PC-9 (cell line): ENCODE measurements at regions not wholly inside any gene's neighbourhood (a gene's known extent, or its start where the extent isn't known, plus 50 kb on each side); places are given as distances from the start of the nearest gene placed in this dataset.

Source experiments
- EZH2 ChIP-seq: fragments of 200-600 bp; sonication (generic); IDR thresholded peaks from 2 replicates; pipeline ENCODE4 v1.8.0; 2017; ENCODE audit warnings: antibody characterized with exemption, low read depth
- TF ChIP-seq, protein P1 (sequence below): fragments of 200-600 bp; sonication (generic); conservative IDR thresholded peaks from 2 replicates; pipeline ENCODE4 v1.6.1; 2017; ENCODE audit warnings: mixed run types, antibody characterized with exemption, mild to moderate bottlenecking, moderate library complexity

DNA sequence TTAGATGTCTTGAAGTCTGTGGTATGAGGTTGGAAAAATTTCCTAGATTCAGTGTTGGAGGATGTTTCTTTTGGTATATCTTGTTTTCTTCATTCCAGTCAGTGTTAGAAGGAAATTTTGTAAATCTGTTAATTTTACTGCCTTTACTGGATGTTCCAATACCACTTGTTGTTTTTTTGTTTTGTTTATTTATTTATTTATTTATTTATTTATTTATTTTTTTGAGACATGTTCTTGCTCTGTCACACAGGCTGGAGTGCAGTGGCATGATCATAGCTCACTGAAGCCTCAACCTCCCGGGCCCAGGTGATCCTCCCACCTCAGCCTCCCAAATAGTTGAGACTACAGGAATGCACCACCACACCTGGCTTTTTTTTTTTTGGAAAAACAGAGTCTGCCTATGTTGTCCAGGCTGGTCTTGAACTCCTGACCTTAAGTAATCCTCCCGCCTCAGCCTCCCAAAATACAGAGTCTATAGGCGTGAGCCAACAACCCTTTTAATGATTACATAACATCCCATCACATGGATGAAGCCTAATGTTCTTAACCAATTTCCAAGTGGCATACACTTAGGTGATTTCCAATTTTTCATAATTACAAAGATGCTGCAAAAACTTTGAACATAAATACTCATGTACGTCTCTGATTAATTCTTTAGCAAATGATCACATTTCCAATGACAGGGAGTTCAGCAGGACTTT is 52.8 kb upstream of the WAC start:
- TF ChIP-seq, protein P1, sequence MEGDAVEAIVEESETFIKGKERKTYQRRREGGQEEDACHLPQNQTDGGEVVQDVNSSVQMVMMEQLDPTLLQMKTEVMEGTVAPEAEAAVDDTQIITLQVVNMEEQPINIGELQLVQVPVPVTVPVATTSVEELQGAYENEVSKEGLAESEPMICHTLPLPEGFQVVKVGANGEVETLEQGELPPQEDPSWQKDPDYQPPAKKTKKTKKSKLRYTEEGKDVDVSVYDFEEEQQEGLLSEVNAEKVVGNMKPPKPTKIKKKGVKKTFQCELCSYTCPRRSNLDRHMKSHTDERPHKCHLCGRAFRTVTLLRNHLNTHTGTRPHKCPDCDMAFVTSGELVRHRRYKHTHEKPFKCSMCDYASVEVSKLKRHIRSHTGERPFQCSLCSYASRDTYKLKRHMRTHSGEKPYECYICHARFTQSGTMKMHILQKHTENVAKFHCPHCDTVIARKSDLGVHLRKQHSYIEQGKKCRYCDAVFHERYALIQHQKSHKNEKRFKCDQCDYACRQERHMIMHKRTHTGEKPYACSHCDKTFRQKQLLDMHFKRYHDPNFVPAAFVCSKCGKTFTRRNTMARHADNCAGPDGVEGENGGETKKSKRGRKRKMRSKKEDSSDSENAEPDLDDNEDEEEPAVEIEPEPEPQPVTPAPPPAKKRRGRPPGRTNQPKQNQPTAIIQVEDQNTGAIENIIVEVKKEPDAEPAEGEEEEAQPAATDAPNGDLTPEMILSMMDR = no peak
- no peak for TF ChIP-seq EZH2
